RWPE2 (cell line): ENCODE measurements at regions not wholly inside any gene's neighbourhood (a gene's known extent, or its start where the extent isn't known, plus 50 kb on each side); places are given as distances from the start of the nearest gene placed in this dataset.

Experiments used
- ATAC-seq: fragments of 200-7000 bp; cut with Tn5 transposase; 3 replicates; pipeline ENCODE4 v1.9.1; 2021; ENCODE audit warnings: low read depth
- DNase-seq: peaks from one replicate; pipeline ENCODE4 v3.0.0-alpha.2; 2020; ENCODE audit warnings: low spot score
- H3K27ac ChIP-seq: fragments of 450-650 bp; 2 replicates; pipeline ENCODE4 v1.5.1; 2017; ENCODE audit warnings: mild to moderate bottlenecking; ENCODE audit not compliant: poor library complexity, severe bottlenecking
- H3K27me3 ChIP-seq: fragments of 250-450 bp; sonication (Bioruptor Pico); 2 replicates; pipeline ENCODE4 v1.5.1; 2021; ENCODE audit warnings: mild to moderate bottlenecking, moderate library complexity; ENCODE audit not compliant: insufficient read depth, poor library complexity, severe bottlenecking
- H3K36me3 ChIP-seq: fragments of 250-450 bp; sonication (Bioruptor Pico); 2 replicates; pipeline ENCODE4 v1.5.1; 2020; ENCODE audit warnings: low read depth, mild to moderate bottlenecking, moderate library complexity
- H3K4me1 ChIP-seq: fragments of 250-450 bp; sonication (Bioruptor Pico); 2 replicates; pipeline ENCODE4 v1.5.1; 2021; ENCODE audit warnings: mild to moderate bottlenecking, moderate library complexity; ENCODE audit not compliant: insufficient read depth, poor library complexity, severe bottlenecking
- H3K4me3 ChIP-seq: fragments of 250-450 bp; sonication (Bioruptor Pico); 2 replicates; pipeline ENCODE4 v1.5.1; 2021; ENCODE audit warnings: mild to moderate bottlenecking, moderate library complexity; ENCODE audit not compliant: severe bottlenecking
- H3K9me3 ChIP-seq: fragments of 250-450 bp; sonication (Bioruptor Pico); 2 replicates; pipeline ENCODE4 v1.5.1; 2021; ENCODE audit warnings: mild to moderate bottlenecking, moderate library complexity; ENCODE audit not compliant: severe bottlenecking
- CTCF ChIP-seq: fragments of 450-650 bp; IDR thresholded peaks from one replicate; pipeline ENCODE4 v1.5.1; 2017; ENCODE audit warnings: mild to moderate bottlenecking, moderate library complexity; ENCODE audit not compliant: poor library complexity, severe bottlenecking

GRCh38 chr20:39533858-39534257 lies 571.7 kb downstream of the DHX35 start:
- no peak for TF ChIP-seq CTCF
- ATAC-seq (no peak), DNase-seq (no peak)
- no peaks in the 10 kb centered on the region for H3K27me3 ChIP-seq
- no peaks in the 10 kb centered on the region for H3K36me3 ChIP-seq
- H3K9me3 ChIP-seq: no peaks in the 10 kb centered on the region
- H3K4me1 ChIP-seq: no peaks in the 10 kb centered on the region
- no peak overlapping the region for H3K4me3 ChIP-seq
- H3K27ac ChIP-seq: no peak overlapping the region

DNA sequence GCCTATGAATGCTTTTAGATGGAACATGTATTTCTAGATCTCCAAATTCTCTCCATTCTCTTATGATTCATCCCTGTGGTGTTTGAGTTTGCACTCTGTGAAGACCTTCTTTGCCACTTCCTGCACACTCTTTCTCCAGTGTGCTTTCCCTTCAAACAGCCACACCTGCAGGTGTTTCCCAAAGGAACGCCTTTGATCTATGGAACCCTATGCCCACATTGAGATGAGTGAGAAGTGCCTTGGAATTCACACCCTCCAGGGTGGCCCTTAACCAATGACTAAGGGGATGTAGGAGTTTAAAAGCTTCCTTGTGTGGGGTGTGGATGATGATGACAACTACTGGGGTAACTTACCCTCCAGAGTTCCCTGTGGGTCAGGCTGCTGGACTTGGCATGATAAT lies 570.1 kb downstream of the DHX35 start:
- DNase-seq (no peak), ATAC-seq (no peak)
- no peaks in the 10 kb centered on the region for H3K4me1 ChIP-seq
- no peak overlapping the region for H3K4me3 ChIP-seq
- H3K27me3 ChIP-seq: no peaks in the 10 kb centered on the region
- no peak for TF ChIP-seq CTCF
- H3K27ac ChIP-seq: no peak overlapping the region
- H3K9me3 ChIP-seq: no peaks in the 10 kb centered on the region
- H3K36me3 ChIP-seq: no peaks in the 10 kb centered on the region

- H3K9me3 ChIP-seq: no peaks in the 10 kb centered on the region
- no peak overlapping the region for H3K4me3 ChIP-seq
- TF ChIP-seq CTCF: no peak
- no peak overlapping the region for H3K27ac ChIP-seq
- no peak for ATAC-seq
- no peaks in the 10 kb centered on the region for H3K27me3 ChIP-seq
- no peaks in the 10 kb centered on the region for H3K4me1 ChIP-seq
- no peaks in the 10 kb centered on the region for H3K36me3 ChIP-seq
- no peak for DNase-seq
Observed at GRCh38 chr20:39528436-39528835, 566.3 kb downstream of the DHX35 start.

DNA sequence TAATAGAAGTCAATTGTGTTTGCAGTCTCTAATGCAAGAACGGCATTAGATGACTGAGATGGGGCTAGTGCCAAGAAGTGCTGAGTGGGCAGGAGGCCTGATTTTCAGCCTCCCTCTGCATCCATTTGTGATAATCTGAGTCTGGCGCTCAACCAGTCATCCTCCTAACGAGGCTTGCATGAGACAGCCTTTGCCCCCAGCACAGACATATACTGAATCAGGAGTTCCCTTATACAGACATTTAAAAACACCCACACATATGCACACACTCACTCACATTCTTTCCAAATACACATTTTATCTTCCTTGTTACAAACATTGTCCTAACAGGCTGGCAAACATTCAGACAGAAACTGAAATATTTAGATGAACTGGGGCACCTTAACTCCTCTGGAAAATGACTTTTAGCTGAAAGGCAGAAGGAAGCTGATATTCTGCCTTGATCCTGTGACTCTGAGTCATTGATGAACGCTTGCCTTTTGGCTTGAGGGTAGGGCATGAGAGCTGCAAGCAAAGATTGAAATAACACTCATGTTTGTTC lies 562.3 kb downstream of the DHX35 start:
- Histone ChIP-seq H3K4me3 (no peak overlapping the region), H3K27me3 (no peaks in the 10 kb centered on the region), H3K36me3 (no peaks in the 10 kb centered on the region), H3K27ac (no peak overlapping the region), H3K9me3 (no peaks in the 10 kb centered on the region), H3K4me1 (no peaks in the 10 kb centered on the region)
- no peak for DNase-seq
- 0 out of 3 replicates have a peak, but pooled peaks have one; percentile 13 for ATAC-seq
- TF ChIP-seq CTCF: no peak

DNA sequence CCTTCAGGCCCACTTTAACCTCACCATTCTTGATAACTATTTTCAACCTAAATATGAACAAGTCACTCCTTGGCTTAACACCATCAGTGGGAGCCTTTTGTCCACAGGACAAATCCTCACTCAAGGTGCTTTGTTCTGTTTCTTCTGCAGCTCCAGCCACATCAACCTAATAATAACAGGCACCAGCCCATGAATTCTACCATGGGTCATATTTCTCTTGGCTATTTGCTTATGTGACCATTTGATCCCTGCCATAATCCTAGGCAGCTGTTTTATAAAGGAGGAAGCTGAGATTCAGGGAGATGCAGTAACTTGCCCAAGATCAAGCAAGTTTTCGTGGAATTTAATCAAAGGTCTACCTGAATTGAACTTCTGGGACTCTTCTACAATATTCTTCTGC lies 561.3 kb downstream of the DHX35 start:
- Histone ChIP-seq H3K4me3 (no peak overlapping the region), H3K36me3 (no peaks in the 10 kb centered on the region), H3K27me3 (no peaks in the 10 kb centered on the region), H3K4me1 (no peaks in the 10 kb centered on the region), H3K27ac (no peak overlapping the region), H3K9me3 (no peaks in the 10 kb centered on the region)
- no peak for TF ChIP-seq CTCF
- ATAC-seq (no peak), DNase-seq (no peak)
